Body of pancreas (tissue), 4 donors: ENCODE measurements at regions not wholly inside any gene's neighbourhood (a gene's known extent, or its start where the extent isn't known, plus 50 kb on each side); places are given as distances from the start of the nearest gene placed in this dataset.

Source experiments
- CTCF ChIP-seq, 7 experiments: fragments of 450-650 bp in 4 of 7; fragments of 200-600 bp in 3 of 7; sonication (generic) in 3 of 7; IDR thresholded peaks; one replicate each; pipeline ENCODE4 v1.5.1; 2016 to 2019; ENCODE audit warnings: antibody characterized with exemption in 7 of 7
- POLR2A ChIP-seq, 3 donors: fragments of 450-650 bp; IDR thresholded peaks; one replicate each; pipeline ENCODE4 v1.6.1; 2016; ENCODE audit warnings: antibody characterized with exemption in 3 of 3, mild to moderate bottlenecking in 2 of 3

DNA sequence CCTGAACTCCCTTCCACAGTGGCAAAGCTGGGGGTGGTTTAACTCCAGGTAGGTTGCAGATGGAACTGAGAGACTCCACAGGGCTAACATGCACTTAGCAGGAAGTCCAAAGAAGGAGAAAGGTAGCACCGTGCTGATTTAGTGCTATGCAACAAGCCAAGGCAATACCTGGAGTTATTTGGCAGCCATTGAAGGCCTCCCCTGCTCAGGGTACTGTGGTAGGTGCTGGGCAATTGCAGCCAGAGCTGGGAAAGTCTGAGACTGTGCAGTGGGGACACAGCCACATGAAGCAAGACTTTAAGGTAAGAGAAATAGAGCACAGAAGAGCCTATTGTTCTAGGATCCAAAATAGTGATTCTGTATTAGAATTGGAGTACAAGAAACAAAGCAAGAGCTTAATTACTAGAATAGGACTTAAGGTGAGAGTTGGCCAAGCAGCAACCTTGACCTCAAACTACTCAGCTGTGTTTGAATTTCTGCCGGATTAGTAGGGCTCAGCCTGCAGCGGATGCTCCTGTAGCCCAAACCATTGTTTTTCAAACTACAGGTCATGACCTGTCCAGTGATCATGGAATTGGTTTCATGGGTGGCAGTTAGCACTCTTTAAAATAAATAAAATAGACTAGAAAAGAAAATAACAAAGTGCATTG lies 80.8 kb upstream of the STMND1 start:
- TF ChIP-seq CTCF (IDR thresholded peaks at IDR 0.05) = no peak
- TF ChIP-seq POLR2A (IDR thresholded peaks at IDR 0.05) = no peak
